HG02763 (cell line): ENCODE measurements at regions not wholly inside any gene's neighbourhood (a gene's known extent, or its start where the extent isn't known, plus 50 kb on each side); places are given as distances from the start of the nearest gene placed in this dataset.

Experiments used
- ATAC-seq: cut with Tn5 transposase; IDR thresholded peaks from one replicate; pipeline ENCODE4 v1.9.1; 2021; ENCODE audit warnings: mild to moderate bottlenecking, moderate library complexity; ENCODE audit not compliant: unreplicated experiment

GRCh38 chr5:74250304-74251102 lies 390.0 kb downstream of the ENC1 start:
- ATAC-seq = no peak

DNA sequence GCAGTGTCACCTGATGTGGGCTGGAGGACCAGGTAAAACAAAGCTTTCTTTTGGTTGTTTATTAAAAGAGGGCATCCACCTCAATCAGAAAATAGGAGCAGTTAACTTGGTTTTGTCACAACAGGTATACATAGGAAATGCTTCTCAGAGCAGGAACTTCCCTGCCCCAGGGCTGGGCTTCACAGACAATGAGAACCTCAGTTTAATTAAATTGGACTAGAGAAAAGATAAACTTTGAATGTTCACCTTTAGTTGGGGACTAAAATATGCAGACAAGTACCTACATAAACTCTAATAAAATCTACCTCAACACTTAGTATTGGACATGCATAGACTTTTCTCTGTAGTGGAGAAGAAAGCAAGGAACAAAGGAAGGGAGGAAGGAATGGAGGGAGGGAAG lies 392.0 kb downstream of the ENC1 start:
- no peak for ATAC-seq

- ATAC-seq = no peak
Measured at GRCh38 chr5:74244406-74244805, 396.1 kb downstream of the ENC1 start.

DNA sequence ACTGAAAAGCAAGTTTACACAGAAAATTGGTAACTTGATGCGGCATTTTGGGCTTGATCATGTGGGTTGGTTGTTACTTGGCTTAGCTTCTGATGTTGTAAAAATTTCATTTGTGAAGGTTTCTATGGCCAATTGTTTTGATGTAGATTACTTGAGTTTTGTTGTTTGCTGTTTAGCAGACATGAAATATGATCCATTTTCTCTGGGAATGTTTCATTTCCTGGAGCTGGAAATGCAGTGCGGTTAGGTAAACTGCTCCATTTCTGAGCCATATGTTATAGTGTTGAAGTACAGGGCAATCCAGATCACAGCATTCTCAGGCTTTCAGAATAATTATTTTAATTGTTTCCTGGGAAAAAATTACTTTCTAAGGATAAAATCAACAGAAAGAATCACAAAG lies 396.9 kb downstream of the ENC1 start:
- ATAC-seq = no peak

DNA sequence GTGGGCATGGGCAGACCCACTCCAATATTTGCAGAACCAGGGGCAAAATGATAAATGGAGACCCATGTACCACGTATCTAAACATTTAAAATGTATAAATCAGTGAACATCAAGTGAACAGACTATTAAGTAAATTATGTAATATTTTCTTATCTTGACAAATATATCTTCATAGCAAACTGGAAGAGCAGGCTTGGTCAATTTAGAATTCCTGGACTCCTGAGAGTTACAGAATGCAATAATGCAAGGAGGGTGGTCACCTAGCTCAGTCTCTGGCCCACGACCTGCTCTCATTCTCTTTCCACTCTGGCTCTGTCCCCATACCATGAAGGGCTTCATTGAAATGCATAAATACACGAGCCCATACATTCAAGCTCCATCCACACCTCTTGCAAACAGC lies 398.0 kb downstream of the ENC1 start:
- ATAC-seq = no peak

- ATAC-seq = no peak
Measured at GRCh38 chr5:74241751-74242140, 398.8 kb downstream of the ENC1 start.

DNA sequence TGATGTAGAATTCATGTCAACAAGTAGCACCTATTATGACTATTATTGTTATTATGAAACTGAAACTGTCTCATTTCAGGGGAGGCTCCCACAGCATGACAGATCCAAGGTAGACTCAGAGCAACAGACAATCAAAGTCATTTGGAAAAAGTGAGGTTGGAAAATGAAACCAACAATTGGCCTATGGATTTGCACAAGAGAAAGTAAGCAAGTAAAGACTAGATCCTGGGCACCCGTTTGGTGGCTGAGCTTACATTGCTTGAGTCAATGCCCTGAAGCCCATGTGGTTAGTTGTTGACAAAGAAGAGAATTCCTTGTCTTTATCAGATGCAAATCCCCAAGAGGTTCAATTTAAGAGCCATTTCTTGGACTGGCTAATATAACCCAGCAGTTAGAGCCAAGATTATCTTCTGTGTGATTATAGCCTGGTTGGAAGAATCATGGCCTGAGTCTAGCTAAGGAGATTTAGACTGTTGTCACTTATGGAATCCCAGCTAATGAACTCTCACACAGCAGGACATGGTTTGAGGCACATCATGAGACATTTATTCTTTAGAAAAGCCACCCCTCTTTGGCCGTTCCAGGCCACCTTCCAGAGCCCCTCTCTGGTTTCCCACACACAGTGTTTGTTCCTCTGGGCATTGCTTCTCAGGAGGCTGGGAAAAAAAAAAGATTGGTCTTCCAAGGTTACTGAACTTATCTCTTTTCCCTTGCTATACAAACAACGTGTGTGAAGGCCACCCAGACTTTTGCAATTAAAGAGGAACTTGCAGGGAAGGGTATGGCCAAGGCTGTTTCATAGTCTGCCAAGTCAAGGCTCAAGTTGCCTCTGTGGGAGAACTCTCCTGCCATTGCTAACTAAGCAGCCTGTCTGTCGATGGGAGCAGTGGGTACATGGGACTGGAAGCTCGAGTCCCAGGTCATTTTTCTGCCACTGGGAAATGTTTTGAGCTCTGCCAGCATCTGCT lies 399.5 kb downstream of the ENC1 start:
- no peak for ATAC-seq

- no peak for ATAC-seq
Measured at GRCh38 chr5:74239261-74239660, 401.3 kb downstream of the ENC1 start.

DNA sequence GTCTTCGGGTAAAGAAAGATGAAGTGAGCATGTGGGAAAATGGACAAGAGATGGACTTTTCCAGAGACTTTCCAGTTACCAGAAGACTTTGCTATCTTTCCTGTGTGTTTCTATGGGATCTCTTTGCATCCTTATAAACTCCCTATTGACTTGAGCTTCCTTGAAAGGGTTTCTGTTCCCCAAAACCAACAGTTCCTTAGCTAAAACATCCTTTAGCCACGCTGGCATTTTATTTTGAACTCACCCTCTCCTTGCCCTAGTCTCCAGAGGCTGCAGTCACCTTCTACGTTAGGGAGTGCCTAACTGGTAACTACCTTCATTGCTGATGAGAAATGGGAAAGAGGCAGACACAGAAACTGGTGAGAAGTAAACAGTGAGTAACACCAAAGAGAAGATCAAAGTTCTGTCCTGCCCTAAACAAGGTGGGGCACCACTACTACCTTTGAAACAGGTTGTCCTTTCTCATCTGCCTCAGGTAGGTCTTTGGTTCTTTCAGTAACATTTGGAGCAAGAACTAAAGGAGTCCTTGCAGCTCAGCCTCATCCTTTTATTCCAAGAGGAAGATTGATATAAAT lies 402.9 kb downstream of the ENC1 start:
- ATAC-seq = no peak

DNA sequence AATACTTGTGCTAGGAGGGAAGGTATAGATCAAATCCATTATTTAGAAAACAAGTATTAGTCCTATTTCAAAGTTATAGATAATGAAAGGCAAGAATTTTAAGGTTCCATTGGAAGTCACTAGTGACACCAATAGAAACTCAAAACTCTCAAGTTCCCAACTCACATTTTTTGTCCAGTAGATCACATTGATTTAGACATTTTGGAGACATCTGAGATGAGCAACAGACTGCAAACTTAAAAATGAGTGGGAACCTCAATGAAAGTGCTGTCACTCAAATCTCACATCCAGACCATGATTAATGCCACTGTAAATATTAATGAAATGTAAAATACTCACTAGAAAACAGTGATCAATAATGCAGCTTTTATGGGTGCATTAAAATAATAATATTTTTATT lies 405.0 kb downstream of the ENC1 start:
- no peak for ATAC-seq

DNA sequence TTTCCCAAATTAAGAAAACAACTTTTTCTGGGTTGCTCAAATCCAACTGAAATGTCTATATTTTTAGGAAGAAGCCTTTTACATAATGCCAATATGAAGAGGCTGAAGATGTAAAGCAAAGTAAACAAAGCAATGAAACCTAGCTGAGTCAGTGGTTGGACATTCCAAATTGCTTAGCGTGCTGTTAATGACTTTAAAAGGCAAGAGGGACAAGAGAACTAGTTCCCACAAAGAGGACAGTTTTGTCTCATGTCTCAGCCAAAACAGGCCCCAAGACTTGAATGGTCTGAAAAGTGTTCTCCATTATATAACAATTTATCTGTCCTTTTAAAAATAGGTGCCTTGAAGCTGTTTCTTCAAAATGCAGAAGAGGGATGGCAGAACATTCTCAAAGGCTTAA lies 407.0 kb downstream of the ENC1 start:
- no peak for ATAC-seq

DNA sequence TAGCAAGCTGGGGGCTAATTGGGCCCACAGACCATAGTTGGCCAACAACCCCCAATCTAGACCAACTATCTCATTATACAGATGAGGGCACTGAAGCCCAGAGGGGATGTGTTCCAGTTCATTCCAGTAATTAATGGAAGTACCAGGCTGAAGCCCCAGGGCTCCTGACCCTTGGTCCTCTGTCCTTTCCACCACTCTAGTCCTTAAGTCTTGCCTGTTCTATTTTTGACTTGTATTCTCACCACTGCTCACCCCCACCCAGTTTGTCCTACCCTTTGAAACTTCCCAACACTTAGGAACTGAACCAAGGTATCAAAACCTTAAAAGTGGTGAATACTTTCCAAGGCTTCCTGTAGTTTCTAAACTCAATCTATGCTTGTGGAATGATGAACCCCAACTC lies 407.4 kb downstream of the ENC1 start:
- no peak for ATAC-seq

DNA sequence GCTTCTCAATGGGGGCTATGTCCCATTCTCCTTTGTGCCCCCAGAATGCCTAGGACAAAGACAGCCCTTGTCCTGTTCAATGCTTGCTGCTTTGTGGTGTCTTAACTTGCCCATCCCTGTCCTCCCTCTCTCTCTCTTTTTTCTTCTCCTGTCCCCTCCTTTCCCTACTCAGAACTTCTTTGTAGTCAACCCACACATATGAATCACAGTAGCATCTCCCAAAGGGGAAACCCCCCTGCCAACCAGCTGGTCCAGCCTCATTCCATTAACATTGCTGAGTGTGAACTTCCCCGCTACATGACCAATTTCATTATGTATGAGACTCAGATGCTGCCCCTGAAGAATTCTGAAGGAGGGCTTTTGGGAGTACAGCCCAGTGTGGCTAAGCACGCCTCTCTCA lies 408.3 kb downstream of the ENC1 start:
- no peak for ATAC-seq

GRCh38 chr5:74231697-74232096 lies 408.8 kb downstream of the ENC1 start:
- ATAC-seq = no peak

DNA sequence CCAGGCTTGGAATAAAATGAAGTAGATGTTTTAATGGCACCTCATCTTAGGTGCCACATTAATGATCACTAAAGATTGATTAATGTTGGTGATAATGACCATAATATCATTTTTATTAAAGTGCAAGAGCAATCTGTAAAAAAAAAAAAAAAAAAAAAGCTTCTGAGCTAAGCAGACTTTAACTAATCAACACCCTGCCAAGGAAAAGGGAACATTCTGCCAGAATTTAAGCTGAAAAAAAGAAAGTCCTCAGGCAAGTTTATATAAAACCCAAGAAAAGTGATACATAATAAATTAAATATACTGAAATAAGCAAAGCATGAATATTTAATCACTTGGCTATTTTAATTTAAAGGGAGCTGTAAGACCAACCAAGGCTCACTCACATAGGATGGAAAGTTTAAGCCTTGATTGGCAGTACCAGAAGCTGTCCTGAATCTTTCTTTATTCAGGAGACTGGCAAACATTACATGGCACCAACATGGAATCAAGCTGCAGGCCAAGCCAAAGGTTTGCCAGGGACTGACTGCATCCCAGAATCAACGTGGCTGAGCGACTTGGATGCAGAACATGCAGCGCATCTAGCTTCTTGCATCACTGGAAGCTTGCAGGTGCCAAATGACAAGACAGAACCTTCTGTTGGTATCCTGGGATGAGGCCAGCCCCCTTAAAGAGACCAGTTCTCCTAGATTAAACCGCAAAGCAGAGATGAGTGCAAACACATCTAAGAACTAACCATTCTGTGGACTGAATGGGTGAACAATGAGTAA lies 413.6 kb downstream of the ENC1 start:
- no peak for ATAC-seq

GRCh38 chr5:74225587-74225986 lies 414.9 kb downstream of the ENC1 start:
- ATAC-seq = no peak

GRCh38 chr5:74224331-74224730 lies 416.2 kb downstream of the ENC1 start:
- ATAC-seq = no peak

DNA sequence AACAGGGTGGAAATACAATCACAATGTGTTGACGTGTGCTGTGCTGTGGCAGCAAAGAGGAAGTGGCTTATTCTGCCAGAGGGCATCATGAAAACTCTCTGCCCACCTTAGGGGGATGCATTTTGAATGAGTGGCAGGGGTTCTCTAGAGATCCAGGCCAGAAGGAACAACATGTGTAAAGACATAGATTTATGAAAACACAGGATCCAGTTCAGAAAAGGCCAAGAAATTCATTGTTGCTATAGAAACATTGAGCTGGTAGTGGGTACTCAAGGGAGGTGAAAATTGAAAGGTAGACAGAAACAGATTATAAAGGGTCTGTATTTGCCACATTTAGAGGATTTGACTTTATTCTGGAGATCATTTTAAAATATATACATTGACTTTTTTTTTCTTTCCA lies 417.7 kb downstream of the ENC1 start:
- no peak for ATAC-seq

DNA sequence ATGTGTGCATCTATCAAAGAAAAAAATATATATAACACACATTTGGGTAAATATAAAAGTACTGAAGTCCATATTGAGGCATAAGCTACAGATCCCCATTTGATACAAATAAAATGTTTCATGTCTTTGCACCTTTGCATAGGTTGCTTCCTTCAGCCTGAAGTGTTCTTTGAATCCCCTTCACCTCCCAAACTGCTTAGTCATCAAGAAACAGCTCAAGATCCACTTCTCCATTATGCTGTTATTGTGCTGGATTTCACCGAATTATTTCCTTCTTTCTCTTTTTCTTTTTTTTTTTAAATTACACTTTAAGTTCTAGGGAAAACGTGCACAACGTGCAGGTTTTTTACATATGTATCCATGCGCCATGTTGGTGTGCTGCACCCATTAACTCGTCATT lies 419.1 kb downstream of the ENC1 start:
- no peak for ATAC-seq

GRCh38 chr5:74216012-74216411 lies 424.5 kb downstream of the ENC1 start:
- ATAC-seq = no peak

DNA sequence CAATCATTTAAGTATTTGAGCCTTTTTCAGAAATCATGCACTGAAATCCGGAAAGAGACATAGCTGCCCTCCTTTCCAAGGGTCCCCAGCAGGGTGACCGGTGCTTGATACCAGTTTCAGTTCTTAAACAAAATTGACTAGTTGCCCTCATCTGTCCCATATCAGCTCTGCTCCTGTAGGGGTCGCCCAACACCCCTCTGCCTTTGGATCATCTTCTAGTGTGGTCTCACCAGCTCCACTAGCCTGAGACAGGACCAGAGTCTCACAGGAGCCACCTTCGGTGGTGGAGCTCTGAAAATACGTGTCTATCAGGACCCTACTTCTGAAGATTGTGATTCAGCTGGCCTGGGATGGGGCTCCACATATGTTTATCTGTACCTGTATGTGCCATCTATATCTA lies 428.2 kb downstream of the ENC1 start:
- no peak for ATAC-seq
